ENCODE measurements at regions not wholly inside any gene's neighbourhood (a gene's known extent, or its start where the extent isn't known, plus 50 kb on each side); places are given as distances from the start of the nearest gene placed in this dataset.
"Not testable (repeated sequence)": the region's sequence is repeated elsewhere in the genome, so short reads cannot be mapped to it uniquely, and the experiment has no call there.

- not testable (repeated sequence) for DNase-seq (ENCODE audit: low spot score)
Measured at GRCh38 chr1:214095896-214096295, 108.1 kb downstream of the PROX1 start.

DNA sequence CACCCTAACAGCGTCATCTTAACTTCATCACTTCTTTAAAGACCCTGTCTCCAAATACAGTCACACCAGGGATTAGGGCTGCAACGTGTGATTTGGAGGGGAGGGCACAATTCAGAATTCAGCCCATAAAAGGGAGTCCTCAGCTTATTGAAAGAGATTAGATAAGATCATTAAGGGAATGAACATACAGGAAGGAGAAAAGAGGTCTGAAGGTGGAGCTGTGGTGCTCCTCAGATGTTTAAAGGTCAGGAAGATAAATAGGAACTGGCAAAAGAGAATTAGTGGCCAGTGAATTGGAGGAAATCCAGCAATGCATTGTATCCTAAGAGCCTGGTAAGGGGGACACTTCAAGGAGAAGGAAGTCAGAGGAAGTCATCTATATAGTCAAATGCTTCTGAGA lies 113.5 kb downstream of the PROX1 start:
- DNase-seq (ENCODE audit: low spot score), result no peak

DNA sequence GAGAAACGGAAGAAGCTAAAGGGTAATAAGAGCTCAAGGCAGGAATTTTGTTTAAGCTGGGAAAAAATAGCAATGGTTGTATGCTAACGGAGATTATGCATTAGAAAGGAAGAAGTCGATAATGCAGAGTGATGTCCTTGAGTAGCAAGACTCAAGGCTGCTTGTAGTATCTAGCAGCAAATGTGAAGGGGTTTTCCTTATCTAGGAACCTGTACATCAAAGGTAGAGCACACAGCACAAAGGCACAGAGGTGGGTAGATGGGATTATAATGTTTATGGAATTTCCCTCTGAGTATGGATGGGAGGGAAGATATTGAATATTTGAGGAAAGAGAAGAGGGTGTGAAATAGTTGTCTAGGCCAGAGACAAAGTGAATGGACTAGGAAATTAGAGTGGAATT lies 114.1 kb downstream of the PROX1 start:
- DNase-seq (ENCODE audit: low spot score), result no peak

DNA sequence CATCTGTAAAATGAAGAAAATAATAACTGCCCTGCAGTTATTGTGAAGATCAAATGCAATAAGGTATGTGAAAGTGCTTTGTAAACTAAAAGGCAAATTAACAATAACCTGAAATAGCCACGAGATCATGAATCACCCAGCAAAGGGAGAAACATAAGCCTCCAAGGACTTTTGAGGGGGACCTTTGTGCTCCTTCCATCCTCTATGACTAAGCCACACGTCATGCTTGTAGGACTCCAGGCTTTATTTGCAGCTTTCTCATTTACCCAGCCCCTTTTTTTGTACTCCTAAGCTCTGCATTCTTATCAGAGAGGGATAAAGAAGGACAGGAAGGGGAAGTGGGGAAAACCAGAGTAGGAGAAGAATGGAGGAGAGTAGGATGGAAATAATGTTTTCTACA lies 115.1 kb downstream of the PROX1 start:
- peak; percentile 68 for DNase-seq (ENCODE audit: low spot score)

DNA sequence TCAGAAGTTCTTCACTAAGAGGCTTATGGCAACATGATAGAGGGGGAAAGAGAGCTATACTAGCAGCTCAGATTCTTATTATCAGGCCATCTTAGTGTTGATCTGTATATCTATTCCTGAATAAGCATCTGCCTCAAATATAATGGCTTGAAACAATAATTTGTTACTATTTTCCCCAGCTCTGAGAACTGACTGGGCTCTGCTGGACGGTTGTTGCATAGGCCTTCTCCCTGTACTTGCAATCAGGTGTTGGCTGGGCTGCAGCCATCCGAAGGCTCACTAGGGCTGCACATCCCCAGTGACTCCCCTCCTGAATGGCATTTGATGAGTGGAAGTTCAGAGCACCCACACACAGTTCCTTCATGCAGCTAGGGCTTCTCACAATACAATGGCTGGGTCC lies 116.0 kb downstream of the PROX1 start:
- no peak for DNase-seq (ENCODE audit: low spot score)

- DNase-seq (ENCODE audit: low spot score), result no peak
Measured at GRCh38 chr1:214106375-214106774, 118.6 kb downstream of the PROX1 start.

DNA sequence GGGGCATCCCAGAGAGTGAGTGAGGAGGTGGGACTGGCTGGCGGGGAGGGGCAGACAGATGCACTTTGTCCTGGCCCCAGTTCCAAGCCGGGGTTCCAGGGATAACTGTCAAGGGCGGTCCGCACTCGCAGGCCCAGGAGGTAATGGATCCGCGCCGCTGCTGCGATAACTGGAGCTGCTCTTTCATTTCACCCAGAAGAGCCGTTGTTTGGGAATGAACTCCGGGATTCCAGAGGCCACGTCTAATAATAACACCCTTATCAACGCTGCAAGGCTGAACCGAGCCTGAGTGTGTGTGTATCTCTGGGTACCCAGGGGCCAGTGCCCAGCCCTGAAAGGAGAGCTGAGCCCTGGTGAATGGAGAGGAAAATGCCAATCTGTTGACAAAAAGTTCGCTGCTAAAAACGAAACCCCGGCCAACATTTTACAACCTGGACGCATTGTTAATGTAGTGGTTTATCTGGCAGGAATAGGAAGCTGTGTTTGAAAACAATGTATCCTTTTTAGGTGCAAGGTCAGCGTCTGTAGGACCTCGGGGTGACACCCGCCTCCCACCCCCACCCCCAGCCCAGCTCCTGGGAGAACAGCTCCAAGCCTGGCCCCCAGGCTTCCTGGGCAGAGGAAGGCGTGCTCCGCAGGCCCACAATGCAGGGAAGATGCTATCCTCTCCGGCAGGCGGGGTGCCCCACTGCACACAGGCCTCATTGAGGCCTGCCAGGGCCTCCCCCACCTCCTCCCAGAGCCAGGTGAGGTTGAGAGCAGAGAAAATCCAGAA lies 119.7 kb downstream of the PROX1 start:
- peak; percentile 22 for DNase-seq (ENCODE audit: low spot score)

- peak; percentile 65 for DNase-seq (ENCODE audit: low spot score)
Measured at GRCh38 chr1:214108097-214108446, 120.3 kb downstream of the PROX1 start.

GRCh38 chr1:214111796-214112195 lies 124.0 kb downstream of the PROX1 start:
- no peak for DNase-seq (ENCODE audit: low spot score)

DNA sequence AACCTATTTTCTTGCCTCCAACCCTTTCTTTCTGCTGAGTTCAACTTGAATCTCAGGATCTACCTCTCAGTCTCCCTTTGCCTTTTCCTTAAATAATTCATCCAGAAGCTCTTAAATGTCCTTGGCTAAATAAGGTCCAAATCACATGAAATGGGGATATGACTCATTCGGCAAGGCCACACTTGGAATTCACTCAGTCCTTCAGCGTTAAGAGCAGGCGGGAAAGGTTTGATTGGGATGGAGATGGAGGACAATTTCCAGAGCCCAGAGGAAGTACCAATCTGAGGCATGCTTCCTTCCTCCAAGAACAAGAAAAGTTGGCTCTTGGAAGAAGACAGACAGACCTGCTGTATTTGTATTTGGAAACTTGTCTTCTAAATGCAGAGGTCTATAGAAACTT lies 128.5 kb downstream of the PROX1 start:
- no peak for DNase-seq (ENCODE audit: low spot score)

DNA sequence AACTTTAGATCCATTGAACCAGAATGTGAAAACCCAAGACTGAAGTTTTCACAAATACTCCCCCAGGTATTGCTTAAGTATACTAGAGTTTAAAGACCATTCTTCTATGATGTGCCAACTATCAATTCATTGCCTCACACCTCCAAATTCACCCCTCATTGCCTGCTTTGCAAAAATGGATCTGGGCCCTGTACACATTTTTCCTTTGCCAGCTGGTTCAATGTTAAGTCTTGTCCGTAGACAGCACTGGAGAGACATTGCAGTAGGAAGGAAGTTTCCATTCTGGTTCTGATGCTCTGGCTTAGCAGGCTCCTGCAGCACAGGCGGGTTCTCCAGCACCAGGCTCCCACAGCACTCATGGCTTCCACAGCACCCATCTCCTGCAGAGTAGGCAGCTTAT lies 130.0 kb downstream of the PROX1 start:
- no peak for DNase-seq (ENCODE audit: low spot score)

DNA sequence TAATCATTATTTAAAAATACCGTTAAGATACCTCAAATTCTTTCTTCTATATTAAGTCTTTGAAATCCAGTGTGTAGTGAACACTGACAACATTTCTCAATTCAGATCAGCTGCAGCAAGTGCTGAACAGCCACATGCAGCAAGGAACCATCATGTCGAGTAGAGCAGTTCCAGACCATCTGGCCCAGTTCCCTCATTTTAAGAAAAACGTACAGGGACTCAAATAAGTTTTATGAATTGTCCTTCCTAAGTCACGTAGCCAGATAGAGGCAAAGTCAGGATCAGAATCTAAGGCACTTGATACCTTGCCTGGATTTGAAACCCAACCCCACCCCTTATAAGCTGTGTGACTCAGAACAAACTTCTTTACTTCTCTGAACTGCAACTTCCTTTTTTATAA lies 132.4 kb downstream of the PROX1 start:
- no peak for DNase-seq (ENCODE audit: low spot score)

DNA sequence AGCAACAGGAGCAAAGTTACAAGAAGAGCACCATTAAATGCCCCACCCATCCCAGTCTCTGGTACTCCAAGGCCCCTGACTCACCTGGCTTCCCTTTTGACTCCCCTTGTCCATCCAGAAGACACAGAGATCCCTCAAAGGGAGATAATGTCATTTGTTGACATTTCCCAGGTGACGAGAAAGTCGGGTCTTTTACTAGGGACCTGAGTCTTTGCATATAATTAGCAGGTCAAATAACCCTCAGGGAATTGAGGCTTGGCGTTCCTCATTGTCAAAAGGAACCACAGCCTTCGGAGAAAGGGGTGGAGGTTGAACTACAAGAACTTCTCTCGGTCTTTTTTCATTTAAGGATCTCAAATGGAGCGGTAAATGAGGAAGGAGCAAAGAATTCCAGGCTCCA lies 133.2 kb downstream of the PROX1 start:
- DNase-seq (ENCODE audit: low spot score), result no peak

- no peak for DNase-seq (ENCODE audit: low spot score)
Measured at GRCh38 chr1:214122110-214122509, 134.3 kb downstream of the PROX1 start.

GRCh38 chr1:214123061-214123784 lies 135.4 kb downstream of the PROX1 start:
- peak; percentile 86 for DNase-seq (ENCODE audit: low spot score)

GRCh38 chr1:214124281-214124805 lies 136.6 kb downstream of the PROX1 start:
- no peak for DNase-seq (ENCODE audit: low spot score)

DNA sequence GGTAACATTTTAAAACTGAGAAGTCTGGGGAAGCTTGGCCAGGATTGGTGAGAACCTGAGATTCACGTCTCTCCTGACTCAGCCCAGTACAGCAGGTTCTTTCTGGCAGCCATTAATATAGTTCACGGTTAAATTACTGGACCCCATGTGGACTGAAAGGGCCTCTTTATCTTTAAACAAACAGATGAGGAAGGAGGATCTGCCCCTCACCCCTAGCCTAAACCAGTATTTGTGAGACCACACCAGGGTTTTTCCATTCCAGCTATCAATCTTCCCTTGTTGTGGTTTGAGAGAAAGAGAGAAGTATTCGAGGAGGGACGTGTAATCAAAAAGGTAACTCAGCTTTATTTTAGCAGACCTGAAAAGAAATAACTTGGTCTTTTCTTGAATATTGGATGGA lies 137.1 kb downstream of the PROX1 start:
- no peak for DNase-seq (ENCODE audit: low spot score)

GRCh38 chr1:214125819-214126218 lies 138.0 kb downstream of the PROX1 start:
- DNase-seq (ENCODE audit: low spot score), result no peak

GRCh38 chr1:214126697-214127146 lies 138.9 kb downstream of the PROX1 start:
- no peak for DNase-seq (ENCODE audit: low spot score)

- DNase-seq (ENCODE audit: low spot score), result no peak
Measured at GRCh38 chr1:214127705-214128104, 139.9 kb downstream of the PROX1 start.

- DNase-seq (ENCODE audit: low spot score), result no peak
Measured at GRCh38 chr1:214135886-214136285, 145.1 kb upstream of the SMYD2 start.

- no peak for DNase-seq (ENCODE audit: low spot score)
Measured at GRCh38 chr1:214136324-214136919, 144.5 kb upstream of the SMYD2 start.

DNA sequence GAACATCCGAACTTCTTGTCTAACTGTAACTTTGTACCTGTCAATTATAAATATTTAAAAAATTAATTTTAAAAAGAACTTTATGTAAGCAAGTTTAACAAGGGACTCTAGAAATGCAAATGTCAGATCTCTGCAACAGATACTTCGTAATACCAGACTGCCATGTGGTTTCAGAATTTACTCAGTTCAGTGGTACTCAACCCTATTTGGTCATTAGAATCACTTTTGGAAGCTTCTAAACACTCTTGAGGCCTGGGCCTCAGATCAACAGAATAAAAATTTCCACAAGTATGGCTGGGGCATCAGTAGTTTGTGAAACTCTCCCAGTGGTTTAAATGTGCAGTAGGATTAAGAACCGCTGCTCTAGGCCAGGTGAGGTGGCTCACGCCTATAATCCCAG lies 139.5 kb upstream of the SMYD2 start:
- DNase-seq (ENCODE audit: low spot score), result no peak

Measured in SW480 (cell line).